SH-SY5Y (cell line): ENCODE measurements at regions not wholly inside any gene's neighbourhood (a gene's known extent, or its start where the extent isn't known, plus 50 kb on each side); places are given as distances from the start of the nearest gene placed in this dataset.

Experiments used
- GATA2 ChIP-seq: IDR thresholded peaks from 2 replicates; pipeline ENCODE4 v1.6.1; 2011; ENCODE audit warnings: mild to moderate bottlenecking, low read depth, low read length
- GATA3 ChIP-seq: IDR thresholded peaks from 2 replicates; pipeline ENCODE4 v1.6.1; 2011; ENCODE audit warnings: low read depth, mild to moderate bottlenecking, low read length, moderate library complexity

DNA sequence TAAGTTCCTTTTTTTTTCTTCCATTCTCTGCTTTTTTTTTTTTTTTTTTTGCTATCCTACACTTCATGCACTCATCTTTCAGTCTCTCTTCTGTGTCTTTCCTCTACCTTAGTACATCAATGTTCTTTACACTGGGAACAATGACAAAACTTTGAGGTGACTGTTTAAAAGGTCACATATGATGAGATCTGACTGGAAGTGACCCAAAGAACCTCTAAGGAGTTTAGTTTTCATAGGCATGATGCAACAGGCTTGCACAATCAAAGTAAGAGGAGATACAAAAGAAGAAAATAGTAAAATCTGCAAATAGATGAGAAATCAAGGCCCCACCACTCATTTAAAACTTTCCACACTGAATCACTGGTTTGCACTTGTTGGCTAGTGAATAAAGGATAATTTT, 840.8 kb downstream of the TBC1D32 start:
- TF ChIP-seq GATA3 (no peak), GATA2 (no peak)
